Smooth muscle cell (in vitro differentiated cells): ENCODE measurements at regions not wholly inside any gene's neighbourhood (a gene's known extent, or its start where the extent isn't known, plus 50 kb on each side); places are given as distances from the start of the nearest gene placed in this dataset.

Source experiments
- DNase-seq: peaks from one replicate; lab custom pipeline; 2025; ENCODE audit not compliant: unreplicated experiment; lab: John Stamatoyannopoulos, UW
- H2AFZ ChIP-seq: fragments of 200-600 bp; sonication (generic); 2 replicates; pipeline ENCODE4 v1.6.0; 2016; ENCODE audit warnings: antibody characterized with exemption, low read depth, mild to moderate bottlenecking
- H3F3A ChIP-seq: fragments of 200-600 bp; sonication (generic); 2 replicates; pipeline ENCODE4 v1.6.0; 2017; ENCODE audit warnings: antibody characterized with exemption, low read depth
- H3K27ac ChIP-seq: fragments of 200-600 bp; sonication (generic); 2 replicates; pipeline ENCODE4 v1.5.1; 2016; ENCODE audit warnings: low read depth, mild to moderate bottlenecking
- H3K27me3 ChIP-seq: fragments of 200-600 bp; sonication (generic); 2 replicates; pipeline ENCODE4 v1.6.1; 2016; ENCODE audit warnings: low read depth, mild to moderate bottlenecking
- H3K36me3 ChIP-seq: fragments of 200-600 bp; sonication (generic); 2 replicates; pipeline ENCODE4 v1.5.1; 2016; ENCODE audit warnings: low read depth
- H3K4me1 ChIP-seq: fragments of 200-600 bp; sonication (generic); 2 replicates; pipeline ENCODE4 v1.5.1; 2016; ENCODE audit warnings: low read depth
- H3K4me2 ChIP-seq: fragments of 200-600 bp; sonication (generic); 2 replicates; pipeline ENCODE4 v1.6.0; 2016; ENCODE audit warnings: mild to moderate bottlenecking
- H3K4me3 ChIP-seq: fragments of 200-600 bp; sonication (generic); 2 replicates; pipeline ENCODE4 v1.5.1; 2016; ENCODE audit warnings: mild to moderate bottlenecking
- H3K79me2 ChIP-seq: fragments of 200-600 bp; sonication (generic); 2 replicates; pipeline ENCODE4 v1.6.0; 2016; ENCODE audit warnings: low read depth, mild to moderate bottlenecking
- H3K9ac ChIP-seq: fragments of 200-600 bp; sonication (generic); 2 replicates; pipeline ENCODE4 v1.6.0; 2016; ENCODE audit warnings: low read depth
- H3K9me3 ChIP-seq: fragments of 200-600 bp; sonication (generic); replicated peaks from 2 replicates; pipeline ENCODE4 v1.5.1; 2016; ENCODE audit warnings: low read depth
- H4K20me1 ChIP-seq: fragments of 200-600 bp; sonication (generic); 2 replicates; pipeline ENCODE4 v1.6.0; 2016; ENCODE audit warnings: low read depth
- WGBS: methylation state at CpG from one replicate; pipeline ENCODE4 v1.1.7; 2016; ENCODE audit warnings: low lambda C conversion rate; 5-methylcytosine and 5-hydroxymethylcytosine counted together
- TF ChIP-seq, protein P1 (sequence below): fragments of 200-600 bp; sonication (generic); IDR thresholded peaks from 2 replicates; pipeline ENCODE4 v1.5.1; 2017; ENCODE audit warnings: borderline replicate concordance, mild to moderate bottlenecking, antibody characterized with exemption; ENCODE audit not compliant: insufficient read depth, poor library complexity, severe bottlenecking

DNA sequence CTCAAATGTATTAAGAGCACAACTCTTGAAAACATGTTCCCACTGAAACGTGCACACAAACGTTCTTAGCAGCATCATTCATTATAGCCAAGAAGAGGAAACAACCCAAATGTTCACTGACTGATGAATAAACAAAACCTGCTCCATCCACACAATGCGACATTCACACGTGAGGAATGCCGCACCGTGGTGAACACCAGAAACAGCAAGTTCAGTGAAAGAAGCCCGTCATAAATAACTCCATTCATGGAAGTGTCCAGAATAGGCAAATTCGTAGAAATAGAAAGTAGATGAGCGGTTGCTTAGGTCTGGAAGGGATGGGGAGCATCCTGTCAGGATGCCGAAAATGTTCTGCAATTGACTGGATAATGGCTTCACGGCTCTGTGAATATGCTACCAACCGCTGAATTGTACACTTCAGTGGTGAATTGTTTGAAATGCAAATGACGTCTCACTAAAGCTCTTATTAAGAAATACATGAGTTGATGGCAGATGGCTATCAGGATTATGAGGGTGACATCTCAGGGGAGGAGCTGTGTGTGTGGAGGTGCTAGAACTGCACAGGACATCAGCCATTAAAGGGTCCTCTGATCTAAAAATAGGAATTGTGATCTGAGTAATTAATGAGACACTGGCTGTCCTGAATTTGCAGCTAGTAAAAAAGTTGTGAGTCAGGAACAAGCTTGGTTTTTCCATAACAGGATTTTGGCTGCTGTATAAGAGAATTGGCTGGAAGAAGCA is 771.0 kb downstream of the KCNJ18 start:
- WGBS: 69% methylated on average over 13 of the region's 13 CpGs
- TF ChIP-seq, protein P1, sequence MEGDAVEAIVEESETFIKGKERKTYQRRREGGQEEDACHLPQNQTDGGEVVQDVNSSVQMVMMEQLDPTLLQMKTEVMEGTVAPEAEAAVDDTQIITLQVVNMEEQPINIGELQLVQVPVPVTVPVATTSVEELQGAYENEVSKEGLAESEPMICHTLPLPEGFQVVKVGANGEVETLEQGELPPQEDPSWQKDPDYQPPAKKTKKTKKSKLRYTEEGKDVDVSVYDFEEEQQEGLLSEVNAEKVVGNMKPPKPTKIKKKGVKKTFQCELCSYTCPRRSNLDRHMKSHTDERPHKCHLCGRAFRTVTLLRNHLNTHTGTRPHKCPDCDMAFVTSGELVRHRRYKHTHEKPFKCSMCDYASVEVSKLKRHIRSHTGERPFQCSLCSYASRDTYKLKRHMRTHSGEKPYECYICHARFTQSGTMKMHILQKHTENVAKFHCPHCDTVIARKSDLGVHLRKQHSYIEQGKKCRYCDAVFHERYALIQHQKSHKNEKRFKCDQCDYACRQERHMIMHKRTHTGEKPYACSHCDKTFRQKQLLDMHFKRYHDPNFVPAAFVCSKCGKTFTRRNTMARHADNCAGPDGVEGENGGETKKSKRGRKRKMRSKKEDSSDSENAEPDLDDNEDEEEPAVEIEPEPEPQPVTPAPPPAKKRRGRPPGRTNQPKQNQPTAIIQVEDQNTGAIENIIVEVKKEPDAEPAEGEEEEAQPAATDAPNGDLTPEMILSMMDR: no peak

GRCh38 chr17:22464041-22464440 is 771.7 kb downstream of the KCNJ18 start:
- no peak for DNase-seq
- H3K36me3 ChIP-seq: no peaks in the 10 kb centered on the region
- no peak overlapping the region for H3K4me2 ChIP-seq
- no peak overlapping the region for H2AFZ ChIP-seq
- H3F3A ChIP-seq: no peaks in the 10 kb centered on the region
- 67% methylated on average over 6 of the region's 6 CpGs for WGBS
- no peaks in the 10 kb centered on the region for H3K4me1 ChIP-seq
- no peaks in the 10 kb centered on the region for H3K79me2 ChIP-seq
- H3K9me3 ChIP-seq: no peaks in the 10 kb centered on the region
- H3K4me3 ChIP-seq: no peak overlapping the region
- H3K27me3 ChIP-seq: no peaks in the 10 kb centered on the region
- H3K9ac ChIP-seq: no peak overlapping the region
- TF ChIP-seq, protein P1: no peak
- no peaks in the 10 kb centered on the region for H4K20me1 ChIP-seq
- H3K27ac ChIP-seq: no peak overlapping the region

More for the DNA sequence above, 771.0 kb downstream of the KCNJ18 start:
- Histone ChIP-seq H2AFZ (no peak overlapping the region), H3K36me3 (no peaks in the 10 kb centered on the region), H3K27me3 (no peaks in the 10 kb centered on the region), H3K4me2 (no peak overlapping the region), H4K20me1 (no peaks in the 10 kb centered on the region), H3K27ac (no peak overlapping the region), H3K79me2 (no peaks in the 10 kb centered on the region), H3K4me3 (no peak overlapping the region), H3K4me1 (no peaks in the 10 kb centered on the region), H3K9ac (no peak overlapping the region), H3K9me3 (no peaks in the 10 kb centered on the region), H3F3A (no peaks in the 10 kb centered on the region)
- DNase-seq: no peak

- TF ChIP-seq, protein P1: no peak
- Histone ChIP-seq H4K20me1 (no peaks in the 10 kb centered on the region), H3F3A (no peaks in the 10 kb centered on the region), H3K4me2 (no peak overlapping the region), H3K79me2 (no peaks in the 10 kb centered on the region), H3K4me3 (no peak overlapping the region), H3K9me3 (no peaks in the 10 kb centered on the region), H3K4me1 (no peaks in the 10 kb centered on the region), H3K36me3 (no peaks in the 10 kb centered on the region), H3K27ac (no peak overlapping the region), H3K27me3 (no peaks in the 10 kb centered on the region), H3K9ac (no peak overlapping the region), H2AFZ (no peak overlapping the region)
- 77% methylated on average over 5 of the region's 5 CpGs for WGBS
- no peak for DNase-seq
Measured at GRCh38 chr17:22467720-22468119, 775.4 kb downstream of the KCNJ18 start.
